IMR-90 (cell line): ENCODE measurements at regions not wholly inside any gene's neighbourhood (a gene's known extent, or its start where the extent isn't known, plus 50 kb on each side); places are given as distances from the start of the nearest gene placed in this dataset.

ENCODE experiments used
- ATAC-seq: fragments of 200-7000 bp; cut with Tn5 transposase; 2 replicates; pipeline ENCODE4 v1.9.1; 2020; ENCODE audit warnings: low read depth, mild to moderate bottlenecking, moderate library complexity
- BruUV-seq: library from RNA; stranded (reverse); fragments of 400-500 nt; replicated peaks from 2 replicates; lab custom pipeline; 2021; lab: Mats Ljungman, UMichigan
- CTCF ChIA-PET: fragments of 300-600 bp; formaldehyde crosslinking; extraction: SDS; loops from one replicate; lab custom pipeline; 2021; ENCODE audit warnings: antibody characterized with exemption; lab: Yijun Ruan, JAX
- POLR2A ChIA-PET: fragments of 300-600 bp; sonication (Branson Sonifier 250); formaldehyde crosslinking; loops from one replicate; lab custom pipeline; 2022; ENCODE audit warnings: antibody characterized with exemption; ENCODE audit not compliant: unreplicated experiment; lab: Charles Lee
- DNase-seq: peaks from one replicate; pipeline ENCODE4 v3.0.0; 2013
- H2AFZ ChIP-seq: replicated peaks from 2 replicates; pipeline ENCODE3; 2013; ENCODE audit warnings: low read length, mild to moderate bottlenecking; ENCODE audit not compliant: poor library complexity
- H2AK5ac ChIP-seq: 2 replicates; pipeline ENCODE4 v1.6.1; 2013; ENCODE audit warnings: low read depth, low read length, inconsistent platforms
- H2AK9ac ChIP-seq: replicated peaks from 2 replicates; pipeline ENCODE3; 2013; ENCODE audit warnings: mild to moderate bottlenecking, low read depth, low read length, moderate library complexity; ENCODE audit not compliant: poor library complexity
- H2BK120ac ChIP-seq: 2 replicates; pipeline ENCODE4 v1.6.1; 2013; ENCODE audit warnings: low read depth, low read length, inconsistent platforms
- H2BK15ac ChIP-seq: 3 replicates; pipeline ENCODE4 v1.6.1; 2013; ENCODE audit warnings: low read depth, low read length, inconsistent platforms
- H2BK20ac ChIP-seq: 2 replicates; pipeline ENCODE4 v1.6.1; 2013; ENCODE audit warnings: low read depth, mild to moderate bottlenecking, inconsistent platforms, low read length, moderate library complexity
- H2BK5ac ChIP-seq: 2 replicates; pipeline ENCODE4 v1.6.1; 2013; ENCODE audit warnings: mild to moderate bottlenecking, low read depth, low read length, inconsistent platforms; ENCODE audit not compliant: poor library complexity, severe bottlenecking
- H3K14ac ChIP-seq: replicated peaks from 2 replicates; pipeline ENCODE4 v1.6.1; 2013; ENCODE audit warnings: low read depth, low read length, inconsistent platforms
- H3K18ac ChIP-seq: 2 replicates; pipeline ENCODE4 v1.6.1; 2013; ENCODE audit warnings: low read depth, low read length, control low read depth
- H3K23ac ChIP-seq: 2 replicates; pipeline ENCODE4 v1.6.1; 2013; ENCODE audit warnings: low read depth, low read length, inconsistent platforms
- H3K27ac ChIP-seq: 2 replicates; pipeline ENCODE4 v1.5.1; 2013; ENCODE audit warnings: mild to moderate bottlenecking, control low read depth, low read length; ENCODE audit not compliant: insufficient read depth
- H3K27me3 ChIP-seq: 2 replicates; pipeline ENCODE4 v1.6.1; 2013; ENCODE audit warnings: low read length; ENCODE audit not compliant: control insufficient read depth, insufficient read depth
- H3K36me3 ChIP-seq: 2 replicates; pipeline ENCODE4 v1.6.1; 2013; ENCODE audit warnings: low read length, mixed read lengths; ENCODE audit not compliant: control insufficient read depth, insufficient read depth
- H3K4ac ChIP-seq: 2 replicates; pipeline ENCODE4 v1.6.1; 2013; ENCODE audit warnings: low read depth, low read length, inconsistent platforms
- H3K4me1 ChIP-seq: 2 replicates; pipeline ENCODE4 v1.6.1; 2013; ENCODE audit warnings: low read length, mixed read lengths; ENCODE audit not compliant: control insufficient read depth, insufficient read depth
- H3K4me2 ChIP-seq: 2 replicates; pipeline ENCODE4 v1.6.1; 2013; ENCODE audit warnings: low read depth, mild to moderate bottlenecking, control low read depth, low read length, moderate library complexity
- H3K4me3 ChIP-seq: 2 replicates; pipeline ENCODE4 v1.5.1; 2013; ENCODE audit warnings: low read depth, mild to moderate bottlenecking, control low read depth, low read length, moderate library complexity; ENCODE audit not compliant: insufficient read depth
- H3K56ac ChIP-seq: 2 replicates; pipeline ENCODE4 v1.6.1; 2013; ENCODE audit warnings: low read length, inconsistent platforms; ENCODE audit not compliant: insufficient read depth; ENCODE audit errors: extremely low read depth
- H3K79me1 ChIP-seq, 2 experiments: 2 replicates each; pipeline ENCODE4 v1.6.1; 2013; ENCODE audit warnings: low read length in 2 of 2, inconsistent platforms in 1 of 2, low read depth in 1 of 2
- H3K9ac ChIP-seq: 2 replicates; pipeline ENCODE4 v1.6.1; 2013; ENCODE audit warnings: low read depth, low read length, control low read depth
- H3K9me1 ChIP-seq: 2 replicates; pipeline ENCODE4 v1.6.1; 2013; ENCODE audit warnings: low read length, inconsistent platforms; ENCODE audit not compliant: insufficient read depth
- H3K9me3 ChIP-seq: 2 replicates; pipeline ENCODE4 v1.6.1; 2013; ENCODE audit warnings: low read length; ENCODE audit not compliant: control insufficient read depth, insufficient read depth
- H4K20me1 ChIP-seq: 2 replicates; pipeline ENCODE4 v1.6.1; 2013; ENCODE audit warnings: low read length, inconsistent platforms; ENCODE audit not compliant: insufficient read depth
- H4K5ac ChIP-seq: 2 replicates; pipeline ENCODE4 v1.6.1; 2013; ENCODE audit warnings: mild to moderate bottlenecking, low read depth, low read length, control low read depth
- H4K8ac ChIP-seq, 2 experiments: 2 replicates each; pipeline ENCODE4 v1.6.1; 2013; ENCODE audit warnings: low read depth in 2 of 2, low read length in 2 of 2, control low read depth in 1 of 2, inconsistent platforms in 1 of 2
- H4K91ac ChIP-seq: 2 replicates; pipeline ENCODE4 v1.6.1; 2013; ENCODE audit warnings: low read depth, low read length, inconsistent platforms; ENCODE audit not compliant: insufficient read depth
- BHLHE40 ChIP-seq: fragments of 150-350 bp; IDR thresholded peaks from 2 replicates; pipeline ENCODE4 v1.6.1; 2016; ENCODE audit warnings: mild to moderate bottlenecking, low read depth, low read length
- CEBPB ChIP-seq: IDR thresholded peaks from 2 replicates; pipeline ENCODE4 v1.6.1; 2012; ENCODE audit warnings: low read depth, low read length, improper control_type of control experiment
- CHD1 ChIP-seq: IDR thresholded peaks from 2 replicates; pipeline ENCODE4 v1.6.1; 2012; ENCODE audit warnings: low read depth, low read length, improper control_type of control experiment
- CTCF ChIP-seq: conservative IDR thresholded peaks from 2 replicates; pipeline ENCODE4 v1.5.1; 2012; ENCODE audit warnings: mild to moderate bottlenecking, low read depth, low read length, improper control_type of control experiment
- ELK1 ChIP-seq: fragments of 150-350 bp; IDR thresholded peaks from 2 replicates; pipeline ENCODE4 v1.6.1; 2016; ENCODE audit warnings: low read depth, mild to moderate bottlenecking, low read length, moderate library complexity, borderline replicate concordance
- FOS ChIP-seq: fragments of 150-350 bp; IDR thresholded peaks from 2 replicates; pipeline ENCODE4 v1.6.1; 2016; ENCODE audit warnings: low read depth, low read length
- MAFK ChIP-seq: IDR thresholded peaks from 2 replicates; pipeline ENCODE4 v1.6.1; 2012; ENCODE audit warnings: low read depth, low read length, improper control_type of control experiment
- MAZ ChIP-seq: IDR thresholded peaks from 2 replicates; pipeline ENCODE4 v1.6.1; 2012; ENCODE audit warnings: low read depth, mild to moderate bottlenecking, low read length, improper control_type of control experiment, moderate library complexity, borderline replicate concordance
- MXI1 ChIP-seq: IDR thresholded peaks from 2 replicates; pipeline ENCODE4 v1.6.1; 2012; ENCODE audit warnings: low read depth, mild to moderate bottlenecking, low read length, moderate library complexity, borderline replicate concordance
- NFE2L2 ChIP-seq: fragments of 150-350 bp; IDR thresholded peaks from 2 replicates; pipeline ENCODE4 v1.6.1; 2016; ENCODE audit warnings: low read depth, mild to moderate bottlenecking, low read length
- POLR2A ChIP-seq: IDR thresholded peaks from 2 replicates; pipeline ENCODE4 v1.6.1; 2012; ENCODE audit warnings: mild to moderate bottlenecking, low read depth, low read length
- RAD21 ChIP-seq: IDR thresholded peaks from 2 replicates; pipeline ENCODE4 v1.6.1; 2012; ENCODE audit warnings: low read length, improper control_type of control experiment
- RCOR1 ChIP-seq: IDR thresholded peaks from 2 replicates; pipeline ENCODE4 v1.6.1; 2012; ENCODE audit warnings: mild to moderate bottlenecking, low read length, improper control_type of control experiment; ENCODE audit not compliant: insufficient replicate concordance
- RFX5 ChIP-seq: IDR thresholded peaks from 2 replicates; pipeline ENCODE4 v1.8.0; 2012; ENCODE audit warnings: low read depth, mild to moderate bottlenecking, low read length, moderate library complexity
- SMC3 ChIP-seq: fragments of 150-350 bp; IDR thresholded peaks from 2 replicates; pipeline ENCODE4 v1.6.1; 2016; ENCODE audit warnings: low read depth, mild to moderate bottlenecking, antibody characterized with exemption, low read length, moderate library complexity
- USF2 ChIP-seq: fragments of 150-350 bp; IDR thresholded peaks from 2 replicates; pipeline ENCODE4 v1.6.1; 2017; ENCODE audit warnings: mild to moderate bottlenecking, antibody characterized with exemption, low read length, low read depth
- WGBS, 2 experiments: methylation state at CpG; one replicate each; pipeline versions ENCODE4 v1.1.5 to v1.1.7; 2013; ENCODE audit warnings: missing lambda C conversion rate in 2 of 2; ENCODE audit not compliant: insufficient read length in 1 of 2; ENCODE audit errors: extremely low coverage in 2 of 2; 5-methylcytosine and 5-hydroxymethylcytosine counted together
- dilution Hi-C: fragments of 300-500 bp; cut with HindIII; formaldehyde crosslinking; loops from one replicate; pipeline ENCODE4 v1.14.3; 2018; ENCODE audit warnings: low sequenced_read_pairs; ENCODE audit not compliant: unreplicated experiment
- in situ Hi-C: fragments of 300-500 bp; cut with MboI; formaldehyde crosslinking; loops from 3 replicates; pipeline ENCODE4 v1.14.3; 2019; ENCODE audit warnings: low sequenced_read_pairs, inconsistent platforms, mixed read lengths
- intact Hi-C: fragments of 100-400 bp; cut with micrococcal nuclease; formaldehyde crosslinking; loops from 2 replicates; pipeline ENCODE4 v1.10.0; 2022

GRCh38 chr10:44832595-44833390 lies 78.3 kb upstream of the TMEM72 start:
- H2AFZ ChIP-seq: no peak overlapping the region
- POLR2A ChIA-PET: no interaction called here
- dilution Hi-C loops: no loop called here

More at GRCh38 chr10:44832595-44833390, 78.3 kb upstream of the TMEM72 start:
- H3K23ac ChIP-seq: no peak overlapping the region
- intact Hi-C loops (no loop called here), in situ Hi-C loops (no loop called here)
- H3K27me3 ChIP-seq: no peaks in the 10 kb centered on the region
- H2BK120ac ChIP-seq: no peak overlapping the region
- H3K9me1 ChIP-seq: peaks cover 13% of the 10 kb centered on the region
- H3K9ac ChIP-seq: no peak overlapping the region
- no peak overlapping the region for H4K5ac ChIP-seq
- CTCF ChIA-PET: no interaction called here
- no peak overlapping the region for H4K91ac ChIP-seq
- no peaks in the 10 kb centered on the region for H3K79me1 ChIP-seq
- no peak overlapping the region for H3K4me3 ChIP-seq
- DNase-seq (no peak), ATAC-seq (no peak)
- no peaks in the 10 kb centered on the region for H3K36me3 ChIP-seq
- H3K27ac ChIP-seq: no peak overlapping the region
- BruUV-seq: no TSS peak
- H4K20me1 ChIP-seq: no peaks in the 10 kb centered on the region
- TF ChIP-seq MAZ (no peak), POLR2A (no peak), RFX5 (no peak), CEBPB (no peak), RCOR1 (no peak), MXI1 (no peak), ELK1 (no peak), CTCF (no peak), BHLHE40 (no peak), MAFK (no peak), SMC3 (no peak), NFE2L2 (no peak), FOS (no peak), CHD1 (no peak), RAD21 (no peak), USF2 (no peak)
- H2BK20ac ChIP-seq: no peak overlapping the region
- no peak overlapping the region for H3K56ac ChIP-seq
- peaks cover 16% of the 10 kb centered on the region for H3K4me1 ChIP-seq
- H2AK9ac ChIP-seq: no peak overlapping the region
- H4K8ac ChIP-seq: no peak overlapping the region
- no peak overlapping the region for H2BK15ac ChIP-seq
- no peak overlapping the region for H3K4ac ChIP-seq
- H2AK5ac ChIP-seq: no peak overlapping the region
- H3K14ac ChIP-seq: no peak overlapping the region
- no peak overlapping the region for H2BK5ac ChIP-seq
- no peaks in the 10 kb centered on the region for H3K9me3 ChIP-seq
- WGBS, 2 experiments: 93% methylated on average over 2 of the region's 6 CpGs; no CpG with 5 or more reads in 1 of the 2 experiments
- no peak overlapping the region for H3K4me2 ChIP-seq
- no peak overlapping the region for H3K18ac ChIP-seq
